WTC11 (cell line): ENCODE measurements at regions not wholly inside any gene's neighbourhood (a gene's known extent, or its start where the extent isn't known, plus 50 kb on each side); places are given as distances from the start of the nearest gene placed in this dataset.

Experiments used
- ATAC-seq: fragments of 200-7000 bp; cut with Tn5 transposase; 2 replicates; pipeline ENCODE4 v1.10.0; 2021; ENCODE audit warnings: mild to moderate bottlenecking, moderate library complexity
- CTCF ChIA-PET: fragments of 300-600 bp; sonication (Branson Sonifier 250); formaldehyde crosslinking; loops from one replicate; lab custom pipeline; 2021; ENCODE audit warnings: antibody characterized with exemption; lab: Charles Lee
- POLR2A ChIA-PET: fragments of 350-600 bp; sonication (Branson Sonifier 250); formaldehyde crosslinking; loops from one replicate; lab custom pipeline; 2021; ENCODE audit warnings: antibody characterized with exemption; lab: Charles Lee
- DNase-seq: peaks from one replicate; pipeline ENCODE4 v3.0.0; 2021; ENCODE audit warnings: low spot score
- H3K27ac Mint-ChIP-seq: 2 replicates; pipeline ENCODE4 v1.8.0; 2021; ENCODE audit warnings: mixed read lengths
- H3K27me3 Mint-ChIP-seq: 2 replicates; pipeline ENCODE4 v1.8.0; 2021; ENCODE audit warnings: low read depth, mild to moderate bottlenecking, moderate library complexity, mixed read lengths
- H3K36me3 Mint-ChIP-seq: 2 replicates; pipeline ENCODE4 v1.8.0; 2021; ENCODE audit warnings: mixed read lengths
- H3K4me1 Mint-ChIP-seq: 2 replicates; pipeline ENCODE4 v1.8.0; 2022; ENCODE audit warnings: mixed read lengths
- H3K4me3 Mint-ChIP-seq: 2 replicates; pipeline ENCODE4 v1.8.0; 2021; ENCODE audit warnings: mild to moderate bottlenecking, moderate library complexity, mixed read lengths
- H3K9me3 Mint-ChIP-seq: 2 replicates; pipeline ENCODE4 v1.8.0; 2021; ENCODE audit warnings: mixed read lengths
- ESRRA ChIP-seq: sonication (generic); formaldehyde crosslinking; IDR thresholded peaks from 2 replicates; pipeline ENCODE4 v1.8.1; 2022; ENCODE audit warnings: mild to moderate bottlenecking, missing genetic modification reagents, borderline replicate concordance
- FOXK1 ChIP-seq: sonication (generic); formaldehyde crosslinking; IDR thresholded peaks from 2 replicates; pipeline ENCODE4 v1.8.0; 2022; ENCODE audit warnings: mild to moderate bottlenecking, moderate library complexity, missing genetic modification reagents
- MYBL2 ChIP-seq: sonication (generic); formaldehyde crosslinking; IDR thresholded peaks from 2 replicates; pipeline ENCODE4 v1.8.1; 2023; ENCODE audit warnings: mild to moderate bottlenecking, moderate library complexity, missing genetic modification reagents
- NR3C1 ChIP-seq: sonication (generic); formaldehyde crosslinking; conservative IDR thresholded peaks from 2 replicates; pipeline ENCODE4 v1.8.1; 2023; ENCODE audit warnings: low read depth, mild to moderate bottlenecking, missing genetic modification reagents
- PRRX2 ChIP-seq: fragments of 250-450 bp; sonication (Bioruptor Pico); IDR thresholded peaks from 2 replicates; pipeline ENCODE4 v1.8.0; 2021; ENCODE audit warnings: mild to moderate bottlenecking
- SMAD3 ChIP-seq: sonication (generic); formaldehyde crosslinking; IDR thresholded peaks from 2 replicates; pipeline ENCODE4 v1.8.0; 2022; ENCODE audit warnings: missing genetic modification reagents, mild to moderate bottlenecking, borderline replicate concordance
- TP53 ChIP-seq: sonication (generic); formaldehyde crosslinking; IDR thresholded peaks from 2 replicates; pipeline ENCODE4 v1.8.1; 2023; ENCODE audit warnings: mild to moderate bottlenecking, missing genetic modification reagents
- TF ChIP-seq, protein P1 (sequence below): sonication (generic); formaldehyde crosslinking; conservative IDR thresholded peaks from 2 replicates; pipeline ENCODE4 v1.8.1; 2022; ENCODE audit warnings: mild to moderate bottlenecking, missing genetic modification reagents
- TF ChIP-seq, protein P2 (sequence below): sonication (generic); formaldehyde crosslinking; conservative IDR thresholded peaks from 2 replicates; pipeline ENCODE4 v1.8.1; 2023; ENCODE audit warnings: mild to moderate bottlenecking, low read depth, missing genetic modification reagents, moderate library complexity
- TF ChIP-seq, protein P3 (sequence below): fragments of 250-450 bp; sonication (Bioruptor Pico); IDR thresholded peaks from 2 replicates; pipeline ENCODE4 v1.8.0; 2021; ENCODE audit warnings: mild to moderate bottlenecking
- TF ChIP-seq, protein P4 (sequence below): sonication (generic); formaldehyde crosslinking; IDR thresholded peaks from 2 replicates; pipeline ENCODE4 v1.8.1; 2023; ENCODE audit warnings: mild to moderate bottlenecking, moderate library complexity, missing genetic modification reagents
- TF ChIP-seq, protein P5 (sequence below): fragments of 250-450 bp; sonication (Bioruptor Pico); IDR thresholded peaks from 2 replicates; pipeline ENCODE4 v1.9.0; 2021; ENCODE audit warnings: mild to moderate bottlenecking
- TF ChIP-seq, protein P6 (sequence below): sonication (generic); formaldehyde crosslinking; IDR thresholded peaks from 2 replicates; pipeline ENCODE4 v1.8.1; 2022; ENCODE audit warnings: missing genetic modification reagents, borderline replicate concordance
- TF ChIP-seq, protein P7 (sequence below): fragments of 250-450 bp; sonication (Bioruptor Pico); IDR thresholded peaks from 2 replicates; pipeline ENCODE4 v2.1.2; 2022; ENCODE audit warnings: mild to moderate bottlenecking, moderate library complexity
- TF ChIP-seq, protein P8 (sequence below): sonication (generic); formaldehyde crosslinking; IDR thresholded peaks from 2 replicates; pipeline ENCODE4 v1.8.0; 2023; ENCODE audit warnings: missing genetic modification reagents
- TF ChIP-seq, protein P9 (sequence below): sonication (generic); formaldehyde crosslinking; IDR thresholded peaks from 2 replicates; pipeline ENCODE4 v1.8.1; 2022; ENCODE audit warnings: low read depth, mild to moderate bottlenecking, moderate library complexity, missing genetic modification reagents, borderline replicate concordance
- TF ChIP-seq, protein P10 (sequence below): sonication (generic); formaldehyde crosslinking; IDR thresholded peaks from 2 replicates; pipeline ENCODE4 v1.8.0; 2022; ENCODE audit warnings: mild to moderate bottlenecking, missing genetic modification reagents

DNA sequence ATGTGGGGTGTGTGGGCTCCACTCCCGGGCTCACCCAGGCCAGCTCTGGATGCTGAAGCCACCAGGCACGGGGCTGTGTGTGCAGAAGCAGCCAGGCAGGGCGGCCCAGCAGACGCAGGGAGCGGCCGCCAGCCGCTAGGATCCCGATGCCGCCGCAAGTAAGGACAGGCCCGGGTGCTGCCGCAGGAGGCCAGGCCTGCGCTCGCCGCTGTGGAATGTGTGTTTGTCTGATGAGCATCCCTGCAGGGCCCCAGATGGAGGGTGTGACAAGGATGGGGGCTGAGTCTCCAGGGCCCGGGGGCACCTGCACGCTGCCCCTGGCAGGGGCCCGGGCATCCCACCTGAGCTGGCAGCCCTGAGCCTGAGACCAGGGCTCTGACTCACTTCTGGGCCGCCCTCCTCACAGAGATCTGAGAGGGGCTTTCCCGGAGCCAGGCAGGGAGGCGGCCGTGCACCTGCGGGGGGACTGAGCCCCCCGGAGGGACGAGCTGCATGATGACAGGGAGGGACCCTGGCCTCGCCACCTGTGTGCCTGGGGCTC is 101.5 kb downstream of the FOXL3 start:
- no peak for TF ChIP-seq SMAD3 (CRISPR knock-in tag)
- Mint-ChIP-seq H3K4me3 (no peak overlapping the region), H3K27me3 (peaks cover 14% of the 10 kb centered on the region; the same call in 1 of the 2 replicates), H3K36me3 (peaks cover 21% of the 10 kb centered on the region), H3K4me1 (no peaks in the 10 kb centered on the region), H3K9me3 (peaks cover 37% of the 10 kb centered on the region), H3K27ac (no peak overlapping the region)
- DNase-seq, result no peak
- no peak for ATAC-seq
- POLR2A ChIA-PET, result no interaction called here
- CTCF ChIA-PET, result no interaction called here

DNA sequence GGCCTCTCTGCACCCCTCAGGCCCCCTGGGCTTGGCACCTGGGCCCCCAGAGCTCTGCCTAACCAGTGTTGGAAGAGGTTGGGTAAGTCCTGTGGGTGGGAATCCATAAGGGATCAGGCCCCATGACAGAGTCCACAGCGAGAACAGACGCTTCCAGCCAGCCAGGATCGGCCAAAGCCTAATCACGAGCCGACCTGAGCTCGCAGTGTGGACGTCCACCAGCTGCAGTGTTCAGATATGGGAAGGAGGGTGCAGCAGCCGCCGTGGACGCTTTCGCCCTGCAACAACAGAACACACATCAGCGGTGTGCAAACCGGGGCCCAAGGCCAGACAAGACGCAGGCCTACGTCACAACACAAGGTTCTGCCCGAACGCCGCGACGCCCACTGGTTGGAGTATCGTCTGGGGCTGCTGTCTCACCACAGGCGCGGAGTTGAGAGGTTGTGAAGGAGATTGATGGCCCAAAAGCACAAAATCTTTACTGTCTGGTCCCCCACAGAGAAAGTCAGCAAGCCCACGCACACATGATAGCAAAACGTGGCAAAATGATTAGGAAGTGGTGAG is 102.1 kb downstream of the FOXL3 start:
- TF ChIP-seq, protein P1, sequence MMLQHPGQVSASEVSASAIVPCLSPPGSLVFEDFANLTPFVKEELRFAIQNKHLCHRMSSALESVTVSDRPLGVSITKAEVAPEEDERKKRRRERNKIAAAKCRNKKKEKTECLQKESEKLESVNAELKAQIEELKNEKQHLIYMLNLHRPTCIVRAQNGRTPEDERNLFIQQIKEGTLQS (CRISPR knock-in tag), result no peak
- TF ChIP-seq, protein P2, sequence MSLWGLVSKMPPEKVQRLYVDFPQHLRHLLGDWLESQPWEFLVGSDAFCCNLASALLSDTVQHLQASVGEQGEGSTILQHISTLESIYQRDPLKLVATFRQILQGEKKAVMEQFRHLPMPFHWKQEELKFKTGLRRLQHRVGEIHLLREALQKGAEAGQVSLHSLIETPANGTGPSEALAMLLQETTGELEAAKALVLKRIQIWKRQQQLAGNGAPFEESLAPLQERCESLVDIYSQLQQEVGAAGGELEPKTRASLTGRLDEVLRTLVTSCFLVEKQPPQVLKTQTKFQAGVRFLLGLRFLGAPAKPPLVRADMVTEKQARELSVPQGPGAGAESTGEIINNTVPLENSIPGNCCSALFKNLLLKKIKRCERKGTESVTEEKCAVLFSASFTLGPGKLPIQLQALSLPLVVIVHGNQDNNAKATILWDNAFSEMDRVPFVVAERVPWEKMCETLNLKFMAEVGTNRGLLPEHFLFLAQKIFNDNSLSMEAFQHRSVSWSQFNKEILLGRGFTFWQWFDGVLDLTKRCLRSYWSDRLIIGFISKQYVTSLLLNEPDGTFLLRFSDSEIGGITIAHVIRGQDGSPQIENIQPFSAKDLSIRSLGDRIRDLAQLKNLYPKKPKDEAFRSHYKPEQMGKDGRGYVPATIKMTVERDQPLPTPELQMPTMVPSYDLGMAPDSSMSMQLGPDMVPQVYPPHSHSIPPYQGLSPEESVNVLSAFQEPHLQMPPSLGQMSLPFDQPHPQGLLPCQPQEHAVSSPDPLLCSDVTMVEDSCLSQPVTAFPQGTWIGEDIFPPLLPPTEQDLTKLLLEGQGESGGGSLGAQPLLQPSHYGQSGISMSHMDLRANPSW, result no peak
- no peak for TF ChIP-seq NR3C1
- TF ChIP-seq, protein P3, sequence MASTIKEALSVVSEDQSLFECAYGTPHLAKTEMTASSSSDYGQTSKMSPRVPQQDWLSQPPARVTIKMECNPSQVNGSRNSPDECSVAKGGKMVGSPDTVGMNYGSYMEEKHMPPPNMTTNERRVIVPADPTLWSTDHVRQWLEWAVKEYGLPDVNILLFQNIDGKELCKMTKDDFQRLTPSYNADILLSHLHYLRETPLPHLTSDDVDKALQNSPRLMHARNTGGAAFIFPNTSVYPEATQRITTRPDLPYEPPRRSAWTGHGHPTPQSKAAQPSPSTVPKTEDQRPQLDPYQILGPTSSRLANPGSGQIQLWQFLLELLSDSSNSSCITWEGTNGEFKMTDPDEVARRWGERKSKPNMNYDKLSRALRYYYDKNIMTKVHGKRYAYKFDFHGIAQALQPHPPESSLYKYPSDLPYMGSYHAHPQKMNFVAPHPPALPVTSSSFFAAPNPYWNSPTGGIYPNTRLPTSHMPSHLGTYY, result no peak
- TF ChIP-seq, protein P4, sequence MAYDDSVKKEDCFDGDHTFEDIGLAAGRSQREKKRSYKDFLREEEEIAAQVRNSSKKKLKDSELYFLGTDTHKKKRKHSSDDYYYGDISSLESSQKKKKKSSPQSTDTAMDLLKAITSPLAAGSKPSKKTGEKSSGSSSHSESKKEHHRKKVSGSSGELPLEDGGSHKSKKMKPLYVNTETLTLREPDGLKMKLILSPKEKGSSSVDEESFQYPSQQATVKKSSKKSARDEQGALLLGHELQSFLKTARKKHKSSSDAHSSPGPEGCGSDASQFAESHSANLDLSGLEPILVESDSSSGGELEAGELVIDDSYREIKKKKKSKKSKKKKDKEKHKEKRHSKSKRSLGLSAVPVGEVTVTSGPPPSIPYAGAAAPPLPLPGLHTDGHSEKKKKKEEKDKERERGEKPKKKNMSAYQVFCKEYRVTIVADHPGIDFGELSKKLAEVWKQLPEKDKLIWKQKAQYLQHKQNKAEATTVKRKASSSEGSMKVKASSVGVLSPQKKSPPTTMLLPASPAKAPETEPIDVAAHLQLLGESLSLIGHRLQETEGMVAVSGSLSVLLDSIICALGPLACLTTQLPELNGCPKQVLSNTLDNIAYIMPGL, result no peak
- TF ChIP-seq, protein P5, sequence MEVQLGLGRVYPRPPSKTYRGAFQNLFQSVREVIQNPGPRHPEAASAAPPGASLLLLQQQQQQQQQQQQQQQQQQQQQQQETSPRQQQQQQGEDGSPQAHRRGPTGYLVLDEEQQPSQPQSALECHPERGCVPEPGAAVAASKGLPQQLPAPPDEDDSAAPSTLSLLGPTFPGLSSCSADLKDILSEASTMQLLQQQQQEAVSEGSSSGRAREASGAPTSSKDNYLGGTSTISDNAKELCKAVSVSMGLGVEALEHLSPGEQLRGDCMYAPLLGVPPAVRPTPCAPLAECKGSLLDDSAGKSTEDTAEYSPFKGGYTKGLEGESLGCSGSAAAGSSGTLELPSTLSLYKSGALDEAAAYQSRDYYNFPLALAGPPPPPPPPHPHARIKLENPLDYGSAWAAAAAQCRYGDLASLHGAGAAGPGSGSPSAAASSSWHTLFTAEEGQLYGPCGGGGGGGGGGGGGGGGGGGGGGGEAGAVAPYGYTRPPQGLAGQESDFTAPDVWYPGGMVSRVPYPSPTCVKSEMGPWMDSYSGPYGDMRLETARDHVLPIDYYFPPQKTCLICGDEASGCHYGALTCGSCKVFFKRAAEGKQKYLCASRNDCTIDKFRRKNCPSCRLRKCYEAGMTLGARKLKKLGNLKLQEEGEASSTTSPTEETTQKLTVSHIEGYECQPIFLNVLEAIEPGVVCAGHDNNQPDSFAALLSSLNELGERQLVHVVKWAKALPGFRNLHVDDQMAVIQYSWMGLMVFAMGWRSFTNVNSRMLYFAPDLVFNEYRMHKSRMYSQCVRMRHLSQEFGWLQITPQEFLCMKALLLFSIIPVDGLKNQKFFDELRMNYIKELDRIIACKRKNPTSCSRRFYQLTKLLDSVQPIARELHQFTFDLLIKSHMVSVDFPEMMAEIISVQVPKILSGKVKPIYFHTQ, result no peak
- TF ChIP-seq, protein P6, sequence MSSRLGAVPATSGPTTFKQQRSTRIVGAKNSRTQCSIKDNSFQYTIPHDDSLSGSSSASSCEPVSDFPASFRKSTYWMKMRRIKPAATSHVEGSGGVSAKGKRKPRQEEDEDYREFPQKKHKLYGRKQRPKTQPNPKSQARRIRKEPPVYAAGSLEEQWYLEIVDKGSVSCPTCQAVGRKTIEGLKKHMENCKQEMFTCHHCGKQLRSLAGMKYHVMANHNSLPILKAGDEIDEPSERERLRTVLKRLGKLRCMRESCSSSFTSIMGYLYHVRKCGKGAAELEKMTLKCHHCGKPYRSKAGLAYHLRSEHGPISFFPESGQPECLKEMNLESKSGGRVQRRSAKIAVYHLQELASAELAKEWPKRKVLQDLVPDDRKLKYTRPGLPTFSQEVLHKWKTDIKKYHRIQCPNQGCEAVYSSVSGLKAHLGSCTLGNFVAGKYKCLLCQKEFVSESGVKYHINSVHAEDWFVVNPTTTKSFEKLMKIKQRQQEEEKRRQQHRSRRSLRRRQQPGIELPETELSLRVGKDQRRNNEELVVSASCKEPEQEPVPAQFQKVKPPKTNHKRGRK, result no peak
- no peak for TF ChIP-seq MYBL2 (CRISPR knock-in tag)
- TF ChIP-seq TP53 (CRISPR knock-in tag), result no peak
- no peak for TF ChIP-seq PRRX2 (CRISPR knock-in tag)
- TF ChIP-seq, protein P7, sequence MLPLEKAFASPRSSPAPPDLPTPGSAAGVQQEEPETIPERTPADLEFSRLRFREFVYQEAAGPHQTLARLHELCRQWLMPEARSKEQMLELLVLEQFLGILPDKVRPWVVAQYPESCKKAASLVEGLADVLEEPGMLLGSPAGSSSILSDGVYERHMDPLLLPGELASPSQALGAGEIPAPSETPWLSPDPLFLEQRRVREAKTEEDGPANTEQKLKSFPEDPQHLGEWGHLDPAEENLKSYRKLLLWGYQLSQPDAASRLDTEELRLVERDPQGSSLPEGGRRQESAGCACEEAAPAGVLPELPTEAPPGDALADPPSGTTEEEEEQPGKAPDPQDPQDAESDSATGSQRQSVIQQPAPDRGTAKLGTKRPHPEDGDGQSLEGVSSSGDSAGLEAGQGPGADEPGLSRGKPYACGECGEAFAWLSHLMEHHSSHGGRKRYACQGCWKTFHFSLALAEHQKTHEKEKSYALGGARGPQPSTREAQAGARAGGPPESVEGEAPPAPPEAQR (CRISPR knock-in tag), result no peak
- TF ChIP-seq, protein P8, sequence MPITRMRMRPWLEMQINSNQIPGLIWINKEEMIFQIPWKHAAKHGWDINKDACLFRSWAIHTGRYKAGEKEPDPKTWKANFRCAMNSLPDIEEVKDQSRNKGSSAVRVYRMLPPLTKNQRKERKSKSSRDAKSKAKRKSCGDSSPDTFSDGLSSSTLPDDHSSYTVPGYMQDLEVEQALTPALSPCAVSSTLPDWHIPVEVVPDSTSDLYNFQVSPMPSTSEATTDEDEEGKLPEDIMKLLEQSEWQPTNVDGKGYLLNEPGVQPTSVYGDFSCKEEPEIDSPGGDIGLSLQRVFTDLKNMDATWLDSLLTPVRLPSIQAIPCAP (CRISPR knock-in tag), result no peak
- TF ChIP-seq FOXK1, result no peak
- TF ChIP-seq, protein P9, sequence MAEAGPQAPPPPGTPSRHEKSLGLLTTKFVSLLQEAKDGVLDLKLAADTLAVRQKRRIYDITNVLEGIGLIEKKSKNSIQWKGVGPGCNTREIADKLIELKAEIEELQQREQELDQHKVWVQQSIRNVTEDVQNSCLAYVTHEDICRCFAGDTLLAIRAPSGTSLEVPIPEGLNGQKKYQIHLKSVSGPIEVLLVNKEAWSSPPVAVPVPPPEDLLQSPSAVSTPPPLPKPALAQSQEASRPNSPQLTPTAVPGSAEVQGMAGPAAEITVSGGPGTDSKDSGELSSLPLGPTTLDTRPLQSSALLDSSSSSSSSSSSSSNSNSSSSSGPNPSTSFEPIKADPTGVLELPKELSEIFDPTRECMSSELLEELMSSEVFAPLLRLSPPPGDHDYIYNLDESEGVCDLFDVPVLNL (CRISPR knock-in tag), result no peak
- TF ChIP-seq ESRRA (CRISPR knock-in tag), result no peak
- TF ChIP-seq, protein P10, sequence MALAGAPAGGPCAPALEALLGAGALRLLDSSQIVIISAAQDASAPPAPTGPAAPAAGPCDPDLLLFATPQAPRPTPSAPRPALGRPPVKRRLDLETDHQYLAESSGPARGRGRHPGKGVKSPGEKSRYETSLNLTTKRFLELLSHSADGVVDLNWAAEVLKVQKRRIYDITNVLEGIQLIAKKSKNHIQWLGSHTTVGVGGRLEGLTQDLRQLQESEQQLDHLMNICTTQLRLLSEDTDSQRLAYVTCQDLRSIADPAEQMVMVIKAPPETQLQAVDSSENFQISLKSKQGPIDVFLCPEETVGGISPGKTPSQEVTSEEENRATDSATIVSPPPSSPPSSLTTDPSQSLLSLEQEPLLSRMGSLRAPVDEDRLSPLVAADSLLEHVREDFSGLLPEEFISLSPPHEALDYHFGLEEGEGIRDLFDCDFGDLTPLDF (CRISPR knock-in tag), result no peak
- TF ChIP-seq, all 79 proteins: peak for 0
- Mint-ChIP-seq H3K4me3 (no peak overlapping the region), H3K27ac (no peak overlapping the region), H3K4me1 (no peaks in the 10 kb centered on the region), H3K9me3 (peaks cover 43% of the 10 kb centered on the region), H3K36me3 (peaks cover 26% of the 10 kb centered on the region), H3K27me3 (peaks cover 18% of the 10 kb centered on the region; the same call in 1 of the 2 replicates)
- ChIA-PET CTCF (no interaction called here), POLR2A (no interaction called here)
- ATAC-seq (no peak), DNase-seq (peak; percentile 6)
